Amygdala (tissue), 56 donors: ENCODE measurements at regions not wholly inside any gene's neighbourhood (a gene's known extent, or its start where the extent isn't known, plus 50 kb on each side); places are given as distances from the start of the nearest gene placed in this dataset.

Experiments used
- DNase-seq, 56 donors: peaks; one replicate each; lab custom pipeline; 2025; lab: John Stamatoyannopoulos, UW

GRCh38 chr4:111748157-111748556 is 397.1 kb upstream of the FAM241A start:
- DNase-seq, result no peak

GRCh38 chr4:111754003-111754402 is 391.3 kb upstream of the FAM241A start:
- no peak for DNase-seq

- DNase-seq, result no peak
Measured at GRCh38 chr4:111755571-111755970, 389.7 kb upstream of the FAM241A start.

GRCh38 chr4:111761531-111761930 is 383.7 kb upstream of the FAM241A start:
- no peak for DNase-seq

DNA sequence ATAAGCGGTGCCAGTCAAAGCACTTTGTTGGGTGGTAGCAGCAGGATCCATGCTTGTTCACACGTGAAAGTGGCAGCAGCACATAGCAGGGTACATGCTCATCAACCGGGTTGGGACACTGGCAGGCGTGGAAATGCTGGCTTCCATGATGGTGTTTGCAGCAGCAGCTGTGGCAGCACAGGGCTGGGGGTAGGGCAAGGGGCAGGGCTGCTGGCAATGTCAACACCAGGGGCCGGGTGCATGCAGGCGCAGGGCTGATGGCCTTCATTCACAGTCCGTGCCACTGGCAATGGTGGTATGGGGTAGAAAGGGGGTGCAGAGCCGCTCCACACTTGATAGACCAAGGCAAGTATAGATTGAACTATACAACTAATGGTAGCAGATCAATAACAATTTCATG is 374.7 kb upstream of the FAM241A start:
- no peak for DNase-seq

DNA sequence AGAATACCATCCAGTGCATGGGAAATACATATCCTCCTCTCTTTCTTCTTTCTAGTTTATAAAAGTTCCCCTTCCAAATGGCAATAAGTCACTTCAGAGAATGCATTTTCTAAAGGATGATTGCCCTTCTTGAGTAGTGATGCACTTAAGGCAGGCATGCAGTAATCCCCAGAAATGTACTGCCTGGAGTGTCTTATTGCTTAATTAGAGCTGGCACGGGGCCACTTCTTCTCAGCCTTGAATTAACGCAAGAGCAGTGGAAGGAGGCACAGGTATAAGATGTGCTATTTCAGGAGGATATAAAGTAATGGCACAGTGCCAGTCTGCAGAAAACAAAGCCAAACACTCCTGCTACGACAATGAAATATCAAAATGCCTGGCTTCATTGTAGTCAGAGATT is 371.4 kb upstream of the FAM241A start:
- no peak for DNase-seq

- no peak for DNase-seq
Measured at GRCh38 chr4:111775556-111776297, 369.5 kb upstream of the FAM241A start.

- no peak for DNase-seq
Measured at GRCh38 chr4:111776561-111776960, 368.7 kb upstream of the FAM241A start.

DNA sequence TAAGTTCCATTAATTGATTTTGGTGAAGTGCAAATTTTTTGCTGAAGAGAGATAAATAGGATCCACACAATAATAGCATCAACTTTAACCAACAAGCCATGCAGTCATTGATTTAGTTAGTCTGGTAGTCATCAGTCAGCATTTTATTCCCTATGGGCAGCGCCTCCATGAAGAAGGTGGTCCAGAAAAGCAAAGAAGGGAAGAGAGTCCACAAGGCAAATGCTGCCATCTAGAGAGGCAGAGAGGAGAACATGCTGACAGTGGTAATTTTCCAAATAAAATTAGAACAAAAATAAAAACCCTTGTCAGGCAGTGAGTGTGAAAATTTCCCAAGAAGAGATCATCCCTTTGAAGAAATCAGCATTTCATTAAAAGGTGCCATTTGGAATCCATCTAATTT is 366.7 kb upstream of the FAM241A start:
- DNase-seq, result no peak

- no peak for DNase-seq
Measured at GRCh38 chr4:111780965-111781364, 364.3 kb upstream of the FAM241A start.

- no peak for DNase-seq
Measured at GRCh38 chr4:111781611-111782010, 363.6 kb upstream of the FAM241A start.

DNA sequence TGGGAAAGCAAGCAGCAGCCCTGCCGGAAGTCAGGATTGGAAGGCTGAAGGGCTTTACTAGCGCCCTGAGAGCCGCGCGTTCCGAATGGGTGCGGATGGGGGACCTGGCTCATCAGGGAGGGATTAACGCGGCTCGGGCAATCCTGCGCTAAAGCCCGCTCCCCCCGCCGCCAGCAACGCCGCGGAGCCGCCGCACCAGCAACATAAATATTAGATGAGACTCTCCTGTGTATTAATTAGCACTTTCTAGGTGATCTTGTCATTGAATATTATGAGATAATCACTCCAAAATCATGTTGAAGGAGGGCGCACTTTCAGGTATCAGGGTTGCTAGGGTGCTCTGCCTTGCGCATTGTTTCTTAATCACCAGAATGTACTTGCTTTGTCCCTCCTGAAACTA is 357.2 kb upstream of the FAM241A start:
- no peak for DNase-seq

GRCh38 chr4:111789901-111790640 is 355.2 kb upstream of the FAM241A start:
- no peak for DNase-seq

DNA sequence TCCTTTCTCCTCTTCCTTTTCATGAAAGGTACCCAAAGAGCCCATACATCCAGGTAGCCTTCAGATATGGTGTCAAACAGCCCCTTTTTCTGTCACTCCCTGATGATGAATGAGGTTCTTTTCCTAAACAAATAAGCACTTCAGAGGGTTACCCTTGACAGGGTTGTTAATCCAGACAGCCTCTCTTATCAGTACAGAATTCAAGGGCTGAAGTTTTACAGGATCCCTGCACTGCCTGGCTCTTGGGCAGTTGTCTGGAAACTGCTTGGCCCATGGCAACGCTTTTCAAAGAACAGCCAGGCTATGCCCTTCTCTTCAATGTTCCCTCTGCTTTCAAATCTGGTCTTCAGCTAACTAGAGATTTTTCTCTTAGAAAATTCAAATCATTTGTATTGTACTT is 352.6 kb upstream of the FAM241A start:
- DNase-seq, result no peak

GRCh38 chr4:111793433-111794091 is 351.7 kb upstream of the FAM241A start:
- DNase-seq, result no peak

- DNase-seq, result no peak
Measured at GRCh38 chr4:111797455-111798163, 347.6 kb upstream of the FAM241A start.

DNA sequence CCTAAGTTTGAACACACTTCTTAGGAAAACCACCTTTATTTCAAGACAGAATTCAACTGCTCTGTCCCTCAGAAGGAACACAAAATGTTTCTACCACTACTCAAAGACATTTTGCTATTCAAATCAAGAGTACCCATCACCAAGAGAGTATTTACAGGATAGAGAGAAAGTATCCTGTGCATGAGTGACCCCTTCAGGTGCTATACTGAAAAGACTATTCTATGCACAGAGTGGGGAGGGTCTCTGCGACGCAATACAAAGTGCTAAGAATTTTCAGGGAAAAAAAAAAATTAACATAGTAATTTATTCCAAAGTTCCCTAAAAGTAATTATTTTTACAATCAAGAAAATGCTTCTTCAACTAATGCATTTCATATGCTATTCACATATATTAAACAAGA is 346.4 kb upstream of the FAM241A start:
- no peak for DNase-seq

DNA sequence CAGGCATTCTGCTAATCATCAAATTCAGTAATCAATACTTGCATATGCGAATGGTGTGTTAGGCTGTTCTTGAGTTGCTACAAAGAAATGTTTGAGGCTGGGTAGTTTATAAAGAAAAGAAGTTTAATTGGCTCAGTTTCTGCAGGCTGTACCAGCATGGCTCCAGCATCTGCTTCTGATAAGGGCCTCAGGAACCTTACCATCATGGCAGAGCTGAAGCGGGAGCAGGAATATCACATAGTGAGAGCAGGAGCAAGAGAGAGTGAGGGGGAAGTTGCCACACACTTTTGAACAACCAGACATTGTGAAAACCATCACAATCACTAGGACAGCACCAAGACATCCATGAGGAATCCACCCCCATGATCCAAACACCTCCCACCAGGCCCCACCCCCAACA is 344.7 kb upstream of the FAM241A start:
- DNase-seq, result no peak

- DNase-seq, result no peak
Measured at GRCh38 chr4:111802191-111802590, 343.1 kb upstream of the FAM241A start.

DNA sequence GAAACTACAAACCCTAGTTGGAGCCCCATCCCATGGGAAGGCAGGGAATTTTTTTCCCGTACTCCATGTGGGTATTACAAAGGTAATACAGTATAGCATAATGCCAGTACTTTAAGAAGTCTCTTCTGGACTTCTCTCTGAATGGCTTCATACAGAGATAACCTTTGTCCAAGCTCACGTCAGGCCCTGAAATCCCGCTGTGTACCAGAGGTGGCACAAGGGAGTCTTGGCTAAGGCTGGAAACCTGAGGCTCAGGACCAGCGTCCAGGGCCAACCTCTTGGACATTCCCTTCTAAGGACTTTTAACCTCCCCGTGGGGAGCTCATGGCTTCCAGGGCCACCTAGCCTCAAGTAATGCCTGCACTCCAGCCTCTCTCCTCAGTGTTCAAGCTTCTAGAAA is 338.9 kb upstream of the FAM241A start:
- no peak for DNase-seq

DNA sequence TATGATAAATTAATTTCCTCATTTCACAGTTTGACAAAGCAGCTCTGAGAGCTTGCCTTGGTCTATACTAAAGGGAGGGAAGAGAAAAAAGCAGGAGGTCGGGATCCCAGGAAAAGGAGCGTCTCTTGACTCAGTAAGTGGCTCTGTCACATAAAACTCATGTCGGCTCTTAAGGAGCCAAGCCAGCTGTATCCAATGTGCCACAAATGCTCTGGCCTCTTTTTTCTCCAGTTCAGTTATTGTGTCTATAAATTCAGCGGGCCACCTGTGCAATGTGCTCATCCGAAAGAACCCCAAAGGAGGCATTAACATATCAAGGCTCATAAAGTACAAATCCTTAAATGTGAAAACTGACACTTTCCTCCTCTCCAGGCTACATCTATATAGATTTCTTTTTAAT is 337.7 kb upstream of the FAM241A start:
- DNase-seq, result no peak
